GM10266 (cell line): ENCODE measurements at regions not wholly inside any gene's neighbourhood (a gene's known extent, or its start where the extent isn't known, plus 50 kb on each side); places are given as distances from the start of the nearest gene placed in this dataset.

Experiments used
- DNase-seq: peaks from one replicate; pipeline ENCODE4 v3.0.0; 2012; ENCODE audit errors: extremely low spot score
- CTCF ChIP-seq: IDR thresholded peaks from 2 replicates; pipeline ENCODE4 v1.5.1; 2012; ENCODE audit warnings: mild to moderate bottlenecking, low read depth; ENCODE audit not compliant: control insufficient read depth, insufficient read depth; ENCODE audit errors: missing control alignments

- TF ChIP-seq CTCF = no peak
Measured at GRCh38 chr5:61596265-61596664, 264.2 kb downstream of the ZSWIM6 start.

GRCh38 chr5:61597684-61598083 is 265.6 kb downstream of the ZSWIM6 start:
- no peak for DNase-seq
- TF ChIP-seq CTCF = no peak

More at GRCh38 chr5:61596265-61596664, 264.2 kb downstream of the ZSWIM6 start:
- DNase-seq = no peak

- DNase-seq = no peak
- no peak for TF ChIP-seq CTCF
Measured at GRCh38 chr5:61598126-61598525, 266.1 kb downstream of the ZSWIM6 start.

GRCh38 chr5:61599370-61600122 is 267.5 kb downstream of the ZSWIM6 start:
- no peak for TF ChIP-seq CTCF
- no peak for DNase-seq

GRCh38 chr5:61600123-61600444 is 268.0 kb downstream of the ZSWIM6 start:
- DNase-seq = no peak
- no peak for TF ChIP-seq CTCF

- DNase-seq = no peak
- no peak for TF ChIP-seq CTCF
Measured at GRCh38 chr5:61600945-61601511, 269.0 kb downstream of the ZSWIM6 start.

- DNase-seq = no peak
Measured at GRCh38 chr5:61603211-61603908, 271.3 kb downstream of the ZSWIM6 start.

More at GRCh38 chr5:61603211-61603908, 271.3 kb downstream of the ZSWIM6 start:
- TF ChIP-seq CTCF = no peak
